ENCODE measurements at regions not wholly inside any gene's neighbourhood (a gene's known extent, or its start where the extent isn't known, plus 50 kb on each side); places are given as distances from the start of the nearest gene placed in this dataset.
"Not testable (repeated sequence)": the region's sequence is repeated elsewhere in the genome, so short reads cannot be mapped to it uniquely, and the experiment has no call there.

- TF ChIP-seq CTCF (conservative IDR thresholded peaks at IDR 0.05; ENCODE audit: low read length), result no peak
- no peak overlapping the region for H3K4me3 ChIP-seq (ENCODE audit: low read length)
- DNase-seq (ENCODE audit: low read depth), result no peak
These were observed 342.5 kb downstream of the ADGRL2 start for GRCh38 chr1:82143108-82143833.

GRCh38 chr1:82141390-82141789 is 340.7 kb downstream of the ADGRL2 start:
- no peak for TF ChIP-seq CTCF (conservative IDR thresholded peaks at IDR 0.05; ENCODE audit: low read length)
- no peak for DNase-seq (ENCODE audit: low read depth)
- no peak overlapping the region for H3K4me3 ChIP-seq (ENCODE audit: low read length)

- H3K4me3 ChIP-seq (ENCODE audit: low read length), result no peak overlapping the region
- DNase-seq (ENCODE audit: low read depth), result no peak
- no peak for TF ChIP-seq CTCF (conservative IDR thresholded peaks at IDR 0.05; ENCODE audit: low read length)
These were observed 339.2 kb downstream of the ADGRL2 start for GRCh38 chr1:82139751-82140468.

GRCh38 chr1:82136351-82136750 is 335.6 kb downstream of the ADGRL2 start:
- not testable (repeated sequence) for DNase-seq (ENCODE audit: low read depth); H3K4me3 ChIP-seq (ENCODE audit: low read length)

GRCh38 chr1:82125866-82126265 is 325.1 kb downstream of the ADGRL2 start:
- no peak for DNase-seq (ENCODE audit: low read depth)
- no peak overlapping the region for H3K4me3 ChIP-seq (ENCODE audit: low read length)
- TF ChIP-seq CTCF (conservative IDR thresholded peaks at IDR 0.05; ENCODE audit: low read length), result no peak

- DNase-seq (ENCODE audit: low read depth), result no peak
- no peak for TF ChIP-seq CTCF (conservative IDR thresholded peaks at IDR 0.05; ENCODE audit: low read length)
- H3K4me3 ChIP-seq (ENCODE audit: low read length), result no peak overlapping the region
These were observed 324.4 kb downstream of the ADGRL2 start for GRCh38 chr1:82125119-82125518.

- DNase-seq (ENCODE audit: low read depth), result no peak
- no peak overlapping the region for H3K4me3 ChIP-seq (ENCODE audit: low read length)
- no peak for TF ChIP-seq CTCF (conservative IDR thresholded peaks at IDR 0.05; ENCODE audit: low read length)
These were observed 320.7 kb downstream of the ADGRL2 start for GRCh38 chr1:82121421-82121820.
